HG03039 (cell line): ENCODE measurements at regions not wholly inside any gene's neighbourhood (a gene's known extent, or its start where the extent isn't known, plus 50 kb on each side); places are given as distances from the start of the nearest gene placed in this dataset.

ENCODE experiments used
- ATAC-seq: cut with Tn5 transposase; IDR thresholded peaks from one replicate; pipeline ENCODE4 v1.9.1; 2021; ENCODE audit warnings: mild to moderate bottlenecking, moderate library complexity; ENCODE audit not compliant: unreplicated experiment

- no peak for ATAC-seq
Observed at GRCh38 chr21:43318841-43319781, 107.8 kb downstream of the SIK1 start.

DNA sequence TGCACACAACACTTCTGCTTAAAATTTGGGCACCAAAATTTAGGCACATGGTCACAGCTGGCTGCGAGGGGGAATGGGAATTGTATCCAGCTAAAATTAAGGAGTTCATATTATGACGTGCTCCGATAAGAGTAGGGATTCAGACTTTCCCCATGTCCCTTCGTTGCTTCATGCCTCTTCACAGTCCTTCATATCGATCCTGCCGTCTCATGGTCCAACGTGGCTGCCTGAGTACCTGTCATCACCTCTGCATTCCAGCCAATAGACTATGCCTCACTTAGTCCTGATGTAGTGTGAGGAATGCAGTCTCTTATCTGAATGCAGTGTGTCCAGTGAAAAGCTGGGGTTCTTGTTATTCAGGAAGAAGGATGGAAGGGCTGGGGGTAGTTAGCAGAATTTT, 108.6 kb downstream of the SIK1 start:
- no peak for ATAC-seq

- ATAC-seq, result no peak
Observed at GRCh38 chr21:43317959-43318358, 109.0 kb downstream of the SIK1 start.

DNA sequence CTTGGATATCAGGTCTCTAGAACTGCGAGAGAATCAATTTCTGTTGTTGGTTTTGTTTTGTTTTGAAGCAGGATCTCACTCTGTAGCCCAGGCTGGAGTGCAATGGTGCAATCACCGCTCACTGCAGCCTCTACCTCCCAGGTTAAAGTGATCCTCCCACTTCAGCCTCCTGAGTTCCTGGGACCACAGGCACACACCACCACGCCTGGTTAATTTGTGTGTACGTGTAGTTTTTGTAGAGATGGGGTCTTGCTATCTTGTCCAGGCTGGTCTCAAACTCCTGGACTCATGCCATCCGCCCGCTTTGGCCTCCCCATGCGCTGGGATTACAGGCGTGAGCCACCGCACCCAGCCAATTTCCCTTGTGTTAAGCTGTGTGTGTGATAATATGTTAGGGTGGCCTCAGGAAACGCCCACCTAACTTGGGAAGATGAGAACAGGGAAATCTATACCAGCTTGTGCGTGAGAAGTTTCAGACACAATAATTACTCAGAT, 109.6 kb downstream of the SIK1 start:
- no peak for ATAC-seq

DNA sequence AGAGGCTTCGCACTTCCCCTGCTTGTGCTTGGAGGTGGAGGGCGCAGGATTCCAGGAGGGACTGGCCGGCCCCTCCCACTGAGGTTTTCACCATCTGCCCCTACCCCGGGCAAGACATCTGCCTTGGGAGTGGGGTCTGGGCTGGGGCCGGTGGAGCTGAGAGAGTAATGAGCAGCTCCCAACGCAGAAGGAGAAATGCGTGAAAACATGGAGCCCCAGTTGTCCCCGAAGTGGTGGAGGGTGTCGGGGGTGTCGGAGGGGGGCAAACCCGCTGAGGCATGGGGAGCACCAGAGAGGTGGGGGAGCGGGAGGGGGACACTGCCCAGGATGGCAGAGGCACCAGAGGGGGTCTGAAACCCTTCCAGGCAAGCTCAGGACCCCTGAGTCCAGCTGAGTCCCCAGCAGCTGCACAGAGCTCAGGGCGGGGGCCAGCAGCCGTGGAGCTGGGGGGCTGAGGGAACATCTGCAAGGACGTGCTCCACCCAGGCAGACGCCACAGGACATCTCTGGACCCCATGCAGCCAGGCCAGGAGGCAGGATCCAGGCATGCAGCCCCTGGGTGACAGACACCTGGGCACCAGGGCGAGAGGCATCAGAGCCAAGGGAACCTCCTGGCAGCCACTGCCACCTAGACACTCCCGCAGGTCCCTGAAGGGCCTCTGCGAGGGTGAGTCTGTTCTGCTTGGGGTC, 110.6 kb downstream of the SIK1 start:
- no peak for ATAC-seq

DNA sequence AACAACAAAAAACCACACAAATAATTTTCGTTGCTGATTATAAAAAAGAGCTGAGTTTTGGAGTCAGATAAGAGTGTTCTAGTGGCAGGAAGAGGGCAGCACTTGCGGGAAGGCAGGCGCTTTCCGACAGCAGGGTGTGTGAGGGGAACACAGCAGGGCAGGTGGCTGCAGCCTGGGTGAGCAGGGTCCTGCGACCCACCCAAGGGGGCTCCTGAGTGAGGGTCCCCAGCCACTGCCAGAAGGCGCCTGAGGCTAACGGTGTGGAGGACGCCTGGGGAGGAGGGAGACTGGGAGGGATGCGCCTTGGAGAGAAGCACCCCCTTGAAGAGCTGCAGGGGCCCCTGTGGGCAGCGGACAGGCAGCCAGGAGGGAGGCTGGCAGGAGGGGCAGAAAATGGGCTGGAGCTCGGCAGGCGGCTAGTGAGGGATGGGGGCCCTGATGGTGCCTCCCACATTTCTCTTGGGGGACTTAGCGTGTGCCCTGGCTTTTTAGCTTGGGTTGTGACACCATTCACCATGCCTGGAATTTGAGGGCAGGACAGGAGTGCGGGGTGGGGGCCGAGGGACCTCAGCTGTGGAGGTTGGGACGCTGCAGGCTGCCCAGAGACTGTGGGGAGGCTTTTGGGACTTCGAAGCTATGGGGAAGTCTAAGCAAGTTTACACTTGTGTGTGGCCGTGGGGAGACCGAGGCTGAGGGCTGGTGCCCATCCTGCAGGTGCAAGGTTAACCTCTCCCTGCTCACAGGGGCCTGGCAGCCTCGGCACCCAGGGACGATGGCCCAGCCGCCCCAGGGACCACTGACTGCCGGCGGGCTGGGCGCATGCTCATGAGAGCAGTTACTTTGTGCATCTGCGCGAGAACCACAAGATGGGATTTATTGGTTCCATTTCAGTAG, 111.4 kb downstream of the SIK1 start:
- no peak for ATAC-seq

GRCh38 chr21:43313939-43314405, 113.0 kb downstream of the SIK1 start:
- no peak for ATAC-seq

- no peak for ATAC-seq
Observed at GRCh38 chr21:43313221-43313938, 113.6 kb downstream of the SIK1 start.

DNA sequence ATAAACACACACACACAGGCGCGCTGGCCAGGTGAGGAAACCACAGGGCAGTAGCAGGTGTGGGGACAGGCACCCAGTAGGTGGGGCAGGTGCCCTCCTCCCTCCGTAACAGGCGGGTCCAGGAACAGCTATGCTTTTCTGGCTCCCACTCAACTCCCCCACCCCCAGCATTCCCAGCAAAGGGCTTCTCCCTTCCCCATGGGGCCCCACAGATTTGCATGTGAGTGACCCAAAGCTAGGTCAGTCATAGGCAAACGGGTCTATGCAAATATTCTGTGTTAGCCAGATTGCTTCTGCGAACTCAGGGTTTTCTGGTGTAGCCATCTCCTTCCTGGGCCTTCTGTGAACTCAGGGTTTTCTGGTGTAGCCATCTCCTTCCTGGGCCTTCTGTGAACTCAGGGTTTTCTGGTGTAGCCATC, 114.2 kb downstream of the SIK1 start:
- no peak for ATAC-seq

DNA sequence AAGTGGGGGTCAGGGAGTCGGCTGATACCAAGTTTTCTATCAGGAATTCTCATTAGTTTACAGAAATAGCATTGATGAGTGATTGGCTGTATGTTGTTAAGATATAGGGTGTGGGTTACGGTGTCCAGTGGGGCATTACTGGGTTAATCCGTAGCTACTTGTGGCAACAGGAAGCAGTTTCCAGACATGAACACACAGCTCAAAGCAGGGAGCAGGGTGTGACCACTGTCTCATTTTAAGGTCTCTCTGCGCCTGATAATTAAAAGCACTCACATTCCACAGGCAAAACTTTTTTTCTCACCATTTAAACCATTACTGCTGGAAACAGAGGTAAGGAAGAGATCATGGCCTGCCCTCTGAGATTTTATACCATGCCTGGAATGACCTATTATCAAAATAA, 114.9 kb downstream of the SIK1 start:
- ATAC-seq, result no peak

DNA sequence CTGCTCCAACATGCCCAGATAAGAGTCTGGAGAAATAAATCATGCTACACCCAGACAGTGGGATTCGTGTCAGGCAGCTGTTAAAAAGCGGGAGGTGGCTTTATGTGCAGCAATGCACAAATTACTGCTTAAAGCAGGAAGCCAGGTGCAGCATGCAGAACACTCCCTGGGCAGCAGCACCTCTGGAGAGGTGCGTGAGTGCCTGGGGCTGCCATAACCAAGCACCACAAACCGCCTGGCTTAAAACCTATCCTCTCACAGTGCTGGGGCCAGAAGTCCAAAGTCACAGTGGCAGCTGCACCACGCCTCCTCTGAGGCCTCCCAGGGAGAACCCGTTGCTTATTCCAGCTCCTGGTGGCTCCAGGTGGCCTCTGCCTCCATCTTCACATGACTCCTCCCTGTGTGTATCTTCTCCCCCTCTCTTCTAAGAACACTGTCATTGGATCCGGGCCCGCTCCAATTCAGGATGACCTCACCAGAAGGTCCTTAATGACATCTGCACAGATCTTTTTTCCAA, 115.6 kb downstream of the SIK1 start:
- ATAC-seq, result no peak

DNA sequence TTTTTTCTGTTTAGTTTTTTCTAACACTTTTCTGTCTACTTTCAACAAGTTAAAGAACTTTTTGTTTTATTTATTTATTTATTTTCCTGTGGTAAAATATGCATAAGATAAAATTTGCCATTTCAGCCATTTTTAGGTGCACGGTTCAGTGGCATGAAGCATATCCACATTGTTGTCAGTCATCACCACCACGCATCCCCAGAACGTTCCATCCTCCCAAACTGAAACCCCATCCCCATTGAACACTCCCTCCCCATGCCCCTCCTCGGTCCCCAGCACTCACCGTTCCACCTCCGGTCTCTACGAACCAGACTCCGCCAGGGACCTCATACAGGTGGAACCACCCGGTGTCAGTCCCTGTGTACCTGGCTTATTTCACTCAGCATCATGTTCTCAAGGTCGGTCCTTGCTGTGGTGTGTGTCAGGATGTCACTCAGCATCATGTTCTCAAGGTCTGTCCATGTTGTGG, 118.1 kb downstream of the SIK1 start:
- ATAC-seq, result no peak

DNA sequence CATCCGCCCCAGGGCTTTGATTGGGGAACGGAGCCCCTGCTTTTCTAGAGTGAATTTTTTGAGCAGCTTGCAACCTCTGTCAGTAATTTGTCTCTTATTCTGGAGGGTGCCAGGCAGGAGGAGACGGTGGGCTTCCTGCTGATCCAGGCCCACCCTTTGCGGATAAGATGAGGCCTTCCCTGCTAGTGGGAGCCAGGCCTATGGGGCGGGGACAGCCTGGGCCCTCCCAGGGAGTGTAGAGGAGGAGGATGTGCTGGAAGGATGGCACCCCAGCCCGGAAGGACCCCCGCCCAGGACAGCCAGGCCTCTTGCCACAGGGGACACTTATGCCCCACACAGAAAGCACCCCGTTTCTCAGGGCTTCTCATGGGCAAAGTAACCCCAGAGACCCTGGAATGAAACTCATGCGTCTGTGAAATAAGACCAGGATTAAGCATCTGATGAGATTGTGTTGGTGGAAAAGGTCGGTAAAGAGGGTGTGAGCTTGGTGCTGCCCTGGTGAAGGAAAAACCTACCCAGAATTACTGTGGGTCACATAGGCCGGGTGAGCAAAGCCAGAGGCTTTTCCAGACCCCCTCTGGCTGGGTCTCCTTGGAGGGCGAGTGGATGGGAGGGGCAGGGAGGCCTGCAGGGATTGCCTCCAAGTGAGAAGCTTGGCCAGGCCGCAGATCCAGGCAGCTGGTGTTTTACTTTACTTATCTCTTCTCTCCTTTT, 118.7 kb downstream of the SIK1 start:
- no peak for ATAC-seq

DNA sequence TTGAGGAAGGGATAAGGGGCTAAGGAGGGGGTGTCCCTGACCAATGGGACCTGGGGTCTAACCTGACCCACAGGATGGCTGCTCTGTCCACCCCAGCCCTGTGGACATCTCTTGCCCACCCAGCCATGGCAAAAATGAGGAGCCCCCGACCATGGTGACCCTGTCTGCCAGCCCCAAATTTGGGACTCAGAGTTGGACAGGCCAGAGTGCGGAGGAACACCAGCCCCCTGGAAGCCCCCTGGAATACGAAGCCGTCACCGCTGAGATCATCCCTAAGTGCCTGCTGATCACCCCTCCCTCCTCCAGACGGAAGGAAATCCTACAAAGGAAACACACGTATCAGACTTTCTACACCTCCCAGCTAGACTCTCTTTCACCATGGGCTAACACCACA, 119.3 kb downstream of the SIK1 start:
- no peak for ATAC-seq

DNA sequence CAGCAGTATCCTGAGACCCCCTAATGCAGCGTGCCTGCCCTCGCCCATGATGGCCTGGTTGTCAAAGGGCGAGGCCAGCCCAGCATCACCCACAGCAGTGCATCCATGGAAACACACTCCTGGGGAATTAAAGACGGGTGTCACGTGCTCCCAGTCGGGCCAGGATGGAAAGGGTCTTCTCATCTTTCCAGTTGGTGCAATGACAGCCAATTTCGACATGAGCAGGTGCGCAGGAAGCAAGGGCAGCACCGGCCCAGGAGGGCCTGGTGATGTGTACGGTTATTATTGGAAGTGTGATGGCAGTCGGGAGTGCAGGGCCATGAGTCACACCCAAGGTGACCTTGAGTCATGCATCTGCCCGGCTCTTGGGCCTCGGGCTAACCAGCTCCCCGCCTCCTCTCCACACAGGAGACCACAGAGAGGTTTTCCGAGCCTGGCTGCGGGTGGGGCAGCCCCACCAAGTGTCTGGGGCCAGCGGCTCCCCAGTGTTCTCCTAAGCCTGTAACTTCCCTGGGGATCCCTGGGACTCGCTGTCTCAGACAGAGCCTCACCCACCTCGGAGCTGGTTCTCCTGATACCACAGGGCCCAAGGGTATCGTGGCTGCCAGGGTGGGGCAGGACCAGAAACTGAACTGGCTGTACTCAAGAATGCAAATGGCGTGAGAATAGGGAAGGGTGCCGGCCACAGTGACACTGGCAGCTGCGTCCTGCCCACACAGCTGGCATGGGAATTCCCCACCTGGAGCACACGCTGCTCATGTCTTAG, 119.8 kb downstream of the SIK1 start:
- peak; percentile 56 for ATAC-seq

- no peak for ATAC-seq
Observed at GRCh38 chr21:43306391-43306790, 120.5 kb downstream of the SIK1 start.

DNA sequence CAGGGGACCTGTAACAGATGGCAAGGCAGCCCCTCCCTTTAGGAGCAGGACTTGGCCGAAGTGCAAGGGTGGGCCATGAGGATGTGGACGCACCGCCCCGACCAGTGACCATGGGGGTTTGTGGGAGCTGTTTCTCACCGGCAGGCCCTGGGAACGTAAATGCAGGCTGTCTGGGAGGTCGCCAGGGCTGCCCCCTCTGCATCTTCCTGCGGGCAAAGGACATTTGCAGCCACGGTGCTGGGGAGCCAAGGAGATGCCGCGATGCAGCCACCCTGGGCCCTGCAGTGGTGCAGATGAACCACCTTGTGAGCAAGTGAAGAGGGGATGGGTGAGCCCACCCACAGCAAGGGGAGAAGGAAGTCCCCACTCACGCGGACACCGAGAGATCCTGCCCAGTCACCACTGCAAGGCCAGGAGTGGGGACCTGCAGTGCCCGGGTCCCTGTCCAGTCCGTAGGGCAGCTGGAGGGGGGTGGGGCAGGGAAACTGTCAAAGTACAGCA, 121.1 kb downstream of the SIK1 start:
- no peak for ATAC-seq

DNA sequence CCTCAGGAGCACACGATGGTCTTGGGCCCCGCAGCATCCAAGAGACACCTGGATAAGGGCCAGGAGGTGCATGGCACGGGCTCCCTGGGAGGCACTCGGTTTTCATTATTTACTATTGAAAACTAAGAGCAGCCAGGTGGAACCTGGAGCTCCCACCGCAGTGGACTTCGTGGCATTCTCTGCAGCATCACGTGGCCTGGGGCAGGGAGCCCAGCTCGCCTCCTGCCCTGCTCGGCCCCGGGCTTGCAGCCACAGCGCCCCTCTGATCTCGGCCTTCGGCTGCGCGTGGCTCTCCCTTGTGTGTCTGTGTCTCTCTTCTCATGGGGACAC, 121.6 kb downstream of the SIK1 start:
- ATAC-seq, result no peak
